ENCODE measurements at regions not wholly inside any gene's neighbourhood (a gene's known extent, or its start where the extent isn't known, plus 50 kb on each side); places are given as distances from the start of the nearest gene placed in this dataset.

- H3K4me3 ChIP-seq (replicated peaks; ENCODE audit: low read depth, low read length): no peak overlapping the region
- H3K36me3 ChIP-seq (ENCODE audit: control insufficient read depth, insufficient read depth, low read length): no peaks in the 10 kb centered on the region
- H3K27me3 ChIP-seq (replicated peaks; ENCODE audit: control insufficient read depth, insufficient read depth, low read length): no peaks in the 10 kb centered on the region; the same call in 1 of the 2 replicates
- no peak for TF ChIP-seq CTCF (IDR thresholded peaks at IDR 0.05; ENCODE audit: insufficient read depth, low read length, poor library complexity, severe bottlenecking)
- no peak for DNase-seq (ENCODE audit: extremely low read depth, insufficient read length)
These were observed 138.4 kb upstream of the SPDL1 start for GRCh38 chr5:169445191-169445590.

- Histone ChIP-seq H3K4me3 (replicated peaks; ENCODE audit: low read depth, low read length) (no peak overlapping the region), H3K36me3 (ENCODE audit: control insufficient read depth, insufficient read depth, low read length) (no peaks in the 10 kb centered on the region), H3K27me3 (replicated peaks; ENCODE audit: control insufficient read depth, insufficient read depth, low read length) (no peaks in the 10 kb centered on the region; the same call in none of the 2 replicates)
- DNase-seq (ENCODE audit: extremely low read depth, insufficient read length): no peak
- no peak for TF ChIP-seq CTCF (IDR thresholded peaks at IDR 0.05; ENCODE audit: insufficient read depth, low read length, poor library complexity, severe bottlenecking)
These were observed 140.4 kb upstream of the SPDL1 start for GRCh38 chr5:169442913-169443784.

GRCh38 chr5:169442403-169442874 lies 141.1 kb upstream of the SPDL1 start:
- DNase-seq (ENCODE audit: extremely low read depth, insufficient read length): no peak
- Histone ChIP-seq H3K4me3 (replicated peaks; ENCODE audit: low read depth, low read length) (no peak overlapping the region), H3K36me3 (ENCODE audit: control insufficient read depth, insufficient read depth, low read length) (no peaks in the 10 kb centered on the region), H3K27me3 (replicated peaks; ENCODE audit: control insufficient read depth, insufficient read depth, low read length) (no peaks in the 10 kb centered on the region; the same call in none of the 2 replicates)
- TF ChIP-seq CTCF (IDR thresholded peaks at IDR 0.05; ENCODE audit: insufficient read depth, low read length, poor library complexity, severe bottlenecking): no peak

- no peak for TF ChIP-seq CTCF (IDR thresholded peaks at IDR 0.05; ENCODE audit: insufficient read depth, low read length, poor library complexity, severe bottlenecking)
- Histone ChIP-seq H3K4me3 (replicated peaks; ENCODE audit: low read depth, low read length) (no peak overlapping the region), H3K36me3 (ENCODE audit: control insufficient read depth, insufficient read depth, low read length) (no peaks in the 10 kb centered on the region), H3K27me3 (replicated peaks; ENCODE audit: control insufficient read depth, insufficient read depth, low read length) (no peaks in the 10 kb centered on the region; the same call in none of the 2 replicates)
- no peak for DNase-seq (ENCODE audit: extremely low read depth, insufficient read length)
These were observed 139.3 kb upstream of the SLIT3 start for GRCh38 chr5:169440107-169440705.

- Histone ChIP-seq H3K36me3 (ENCODE audit: control insufficient read depth, insufficient read depth, low read length) (no peaks in the 10 kb centered on the region), H3K27me3 (replicated peaks; ENCODE audit: control insufficient read depth, insufficient read depth, low read length) (no peaks in the 10 kb centered on the region; the same call in none of the 2 replicates), H3K4me3 (replicated peaks; ENCODE audit: low read depth, low read length) (no peak overlapping the region)
- no peak for TF ChIP-seq CTCF (IDR thresholded peaks at IDR 0.05; ENCODE audit: insufficient read depth, low read length, poor library complexity, severe bottlenecking)
- no peak for DNase-seq (ENCODE audit: extremely low read depth, insufficient read length)
These were observed 138.4 kb upstream of the SLIT3 start for GRCh38 chr5:169439362-169439761.

Measured in GM06990 (cell line).